Gastrocnemius medialis (tissue), 4 donors: ENCODE measurements at regions not wholly inside any gene's neighbourhood (a gene's known extent, or its start where the extent isn't known, plus 50 kb on each side); places are given as distances from the start of the nearest gene placed in this dataset.

ENCODE experiments used
- ATAC-seq, 2 donors: fragments of 150-250 bp; one replicate each; pipeline ENCODE4 v1.9.1; 2016
- DNase-seq, 2 donors: peaks; one replicate each; pipeline ENCODE4 v3.0.0-alpha.2; 2019
- H3K27ac ChIP-seq, 4 donors: fragments of 200-600 bp; sonication (generic); 1 replicate in 1 of 4; 2 replicates in 3 of 4; pipeline ENCODE4 v1.5.1; 2016 to 2018; ENCODE audit warnings: mild to moderate bottlenecking in 2 of 4, moderate library complexity in 1 of 4
- H3K27me3 ChIP-seq, 3 donors: fragments of 200-600 bp; sonication (generic) in 2 of 3; 1 replicate in 1 of 3; 2 replicates in 2 of 3; pipeline versions ENCODE4 v1.5.1 to v1.6.0; 2016 to 2019; ENCODE audit warnings: mild to moderate bottlenecking in 1 of 3, moderate library complexity in 1 of 3
- H3K36me3 ChIP-seq, 2 donors: fragments of 200-600 bp; sonication (generic) in 1 of 2; one replicate each; pipeline ENCODE4 v1.5.1; 2017 to 2018
- H3K4me1 ChIP-seq, 2 donors: fragments of 200-600 bp; sonication (generic) in 1 of 2; one replicate each; pipeline ENCODE4 v1.5.1; 2016 to 2017; ENCODE audit warnings: mild to moderate bottlenecking in 2 of 2
- H3K4me3 ChIP-seq, 4 donors: fragments of 200-600 bp; sonication (generic) in 3 of 4; 1 replicate in 1 of 4; 2 replicates in 3 of 4; pipeline ENCODE4 v1.5.1; 2016 to 2019; ENCODE audit warnings: mild to moderate bottlenecking in 2 of 4
- H3K9me3 ChIP-seq, 3 donors: fragments of 200-600 bp; sonication (generic) in 2 of 3; 1 replicate in 1 of 3; 2 replicates in 2 of 3; pipeline ENCODE4 v1.5.1; 2016 to 2019
- POLR2A ChIP-seq, 2 donors: fragments of 450-650 bp; IDR thresholded peaks; one replicate each; pipeline ENCODE4 v1.6.1; 2017; ENCODE audit warnings: antibody characterized with exemption in 2 of 2, mild to moderate bottlenecking in 2 of 2, moderate library complexity in 2 of 2
- in situ Hi-C, 4 donors: fragments of 200-750 bp; cut with MboI; loops; one replicate each; pipeline versions ENCODE4 v1.15.0 to v1.8.0; 2017; ENCODE audit warnings: low sequenced_read_pairs in 4 of 4
- intact Hi-C: fragments of 100-400 bp; cut with DNase I; formaldehyde crosslinking; loops from one replicate; pipeline ENCODE4 v1.15.1; 2023; ENCODE audit warnings: low total_unique reads
- TF ChIP-seq, protein P1 (sequence below), 5 experiments: fragments of 450-650 bp in 3 of 5; fragments of 200-600 bp in 2 of 5; sonication (generic) in 2 of 5; IDR thresholded peaks in 4 of 5; conservative IDR thresholded peaks in 1 of 5; 1 replicate in 4 of 5; 2 replicates in 1 of 5; pipeline ENCODE4 v1.5.1; 2016 to 2019; ENCODE audit warnings: antibody characterized with exemption in 5 of 5, mild to moderate bottlenecking in 3 of 5, moderate library complexity in 3 of 5

- Histone ChIP-seq H3K9me3 (no peaks in the 10 kb centered on the region), H3K27ac (peak overlapping the region in 3 of 4 donors; percentile 65 to 78 (median 76)), H3K4me3 (no peak overlapping the region), H3K27me3 (no peaks in the 10 kb centered on the region), H3K36me3 (no peaks in the 10 kb centered on the region), H3K4me1 (peaks cover 29 to 34% of the 10 kb centered on the region in 2 donors)
- in situ Hi-C loops, result no loop called here
- intact Hi-C loops, result loop anchor here (2.0 to 5.0 kb wide), 2 partner anchors 47 to 54 kb away; no protein-coding TSS in a partner anchor
- no peak for DNase-seq
- no peak for TF ChIP-seq POLR2A (IDR thresholded peaks at IDR 0.05)
- TF ChIP-seq, protein P1, sequence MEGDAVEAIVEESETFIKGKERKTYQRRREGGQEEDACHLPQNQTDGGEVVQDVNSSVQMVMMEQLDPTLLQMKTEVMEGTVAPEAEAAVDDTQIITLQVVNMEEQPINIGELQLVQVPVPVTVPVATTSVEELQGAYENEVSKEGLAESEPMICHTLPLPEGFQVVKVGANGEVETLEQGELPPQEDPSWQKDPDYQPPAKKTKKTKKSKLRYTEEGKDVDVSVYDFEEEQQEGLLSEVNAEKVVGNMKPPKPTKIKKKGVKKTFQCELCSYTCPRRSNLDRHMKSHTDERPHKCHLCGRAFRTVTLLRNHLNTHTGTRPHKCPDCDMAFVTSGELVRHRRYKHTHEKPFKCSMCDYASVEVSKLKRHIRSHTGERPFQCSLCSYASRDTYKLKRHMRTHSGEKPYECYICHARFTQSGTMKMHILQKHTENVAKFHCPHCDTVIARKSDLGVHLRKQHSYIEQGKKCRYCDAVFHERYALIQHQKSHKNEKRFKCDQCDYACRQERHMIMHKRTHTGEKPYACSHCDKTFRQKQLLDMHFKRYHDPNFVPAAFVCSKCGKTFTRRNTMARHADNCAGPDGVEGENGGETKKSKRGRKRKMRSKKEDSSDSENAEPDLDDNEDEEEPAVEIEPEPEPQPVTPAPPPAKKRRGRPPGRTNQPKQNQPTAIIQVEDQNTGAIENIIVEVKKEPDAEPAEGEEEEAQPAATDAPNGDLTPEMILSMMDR (IDR thresholded peaks at IDR 0.05 in 4 of 5, conservative IDR thresholded peaks at IDR 0.05 in 1 of 5), result no peak
- no peak for ATAC-seq
Measured at GRCh38 chr7:113825832-113826231, 93.0 kb downstream of the PPP1R3A start.

- Histone ChIP-seq H3K4me1 (peaks cover 27 to 29% of the 10 kb centered on the region in 2 donors), H3K27me3 (no peaks in the 10 kb centered on the region), H3K36me3 (no peaks in the 10 kb centered on the region), H3K27ac (peak overlapping the region; percentile 65 to 78 (median 74)), H3K9me3 (no peaks in the 10 kb centered on the region), H3K4me3 (peak overlapping the region in 2 of 4 donors; percentile 9 to 13)
- ATAC-seq (peak; percentile 96 to 99), DNase-seq (peak; percentile 3 to 46)
- intact Hi-C loops, result loop anchor here (2.0 kb wide), 1 partner anchor 49 kb away; no protein-coding TSS in a partner anchor
- TF ChIP-seq POLR2A (IDR thresholded peaks at IDR 0.05), result no peak
- in situ Hi-C loops, result no loop called here
Measured at GRCh38 chr7:113824117-113824823, 94.5 kb downstream of the PPP1R3A start.

DNA sequence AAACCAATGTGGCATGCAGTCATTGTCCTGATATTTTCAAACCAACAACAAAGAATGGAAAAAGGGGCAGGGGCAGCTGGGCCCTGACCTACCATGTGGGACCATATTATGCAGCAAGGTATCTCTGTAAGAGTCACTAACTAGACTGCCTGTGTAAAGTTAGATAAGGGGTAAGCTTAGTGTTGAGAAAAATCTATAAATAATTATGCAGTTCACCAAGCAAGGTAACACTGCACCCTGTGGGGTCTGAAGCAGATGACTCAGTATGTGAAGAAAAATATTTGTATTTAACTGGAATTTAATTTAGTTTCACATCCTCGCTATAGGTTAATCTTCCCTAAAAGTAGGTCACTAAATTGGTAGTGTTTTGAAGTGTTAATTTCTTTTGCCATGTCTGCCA is 99.3 kb downstream of the PPP1R3A start:
- no peaks in the 10 kb centered on the region for H3K36me3 ChIP-seq
- intact Hi-C loops, result no loop called here
- no peak for TF ChIP-seq POLR2A (IDR thresholded peaks at IDR 0.05)
- TF ChIP-seq, protein P1 (IDR thresholded peaks at IDR 0.05 in 4 of 5, conservative IDR thresholded peaks at IDR 0.05 in 1 of 5), result no peak
- H3K27me3 ChIP-seq, result no peaks in the 10 kb centered on the region
- DNase-seq, result no peak
- H3K4me3 ChIP-seq, result no peak overlapping the region
- in situ Hi-C loops, result no loop called here
- H3K27ac ChIP-seq, result no peak overlapping the region
- no peaks in the 10 kb centered on the region for H3K9me3 ChIP-seq
- ATAC-seq, result no peak
- H3K4me1 ChIP-seq, result peaks cover 8 to 10% of the 10 kb centered on the region in 2 donors

DNA sequence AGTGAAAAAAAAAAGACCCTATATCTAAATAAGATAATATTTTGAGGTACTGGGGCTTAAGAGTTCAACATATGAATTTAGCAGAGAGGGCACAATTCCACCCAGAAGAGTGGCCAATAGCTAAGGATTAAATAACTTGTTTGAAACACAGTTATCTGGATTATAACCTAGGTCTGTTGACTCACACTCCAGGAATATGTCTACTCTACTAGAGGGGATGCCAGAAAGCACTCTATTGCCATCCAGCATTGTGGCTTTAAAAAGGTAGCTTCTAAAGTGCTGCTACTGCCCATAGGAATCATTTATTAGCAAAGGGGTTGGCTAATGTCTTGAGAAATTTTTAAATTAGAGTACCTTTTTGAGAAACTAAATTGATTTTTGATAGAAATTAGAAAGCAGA is 102.2 kb downstream of the PPP1R3A start:
- Histone ChIP-seq H3K9me3 (no peaks in the 10 kb centered on the region), H3K27me3 (no peaks in the 10 kb centered on the region), H3K36me3 (no peaks in the 10 kb centered on the region), H3K27ac (no peak overlapping the region), H3K4me1 (no peaks in the 10 kb centered on the region), H3K4me3 (no peak overlapping the region)
- ATAC-seq (no peak), DNase-seq (no peak)
- in situ Hi-C loops (no loop called here), intact Hi-C loops (no loop called here)
- TF ChIP-seq, protein P1 (IDR thresholded peaks at IDR 0.05 in 4 of 5, conservative IDR thresholded peaks at IDR 0.05 in 1 of 5), result no peak
- no peak for TF ChIP-seq POLR2A (IDR thresholded peaks at IDR 0.05)

- DNase-seq (no peak), ATAC-seq (no peak)
- Histone ChIP-seq H3K27me3 (no peaks in the 10 kb centered on the region), H3K36me3 (no peaks in the 10 kb centered on the region), H3K27ac (no peak overlapping the region), H3K4me1 (no peaks in the 10 kb centered on the region), H3K4me3 (no peak overlapping the region), H3K9me3 (no peaks in the 10 kb centered on the region)
- in situ Hi-C loops, result no loop called here
- TF ChIP-seq, protein P1 (IDR thresholded peaks at IDR 0.05 in 4 of 5, conservative IDR thresholded peaks at IDR 0.05 in 1 of 5), result no peak
- TF ChIP-seq POLR2A (IDR thresholded peaks at IDR 0.05), result no peak
- intact Hi-C loops, result no loop called here
Measured at GRCh38 chr7:113813471-113813870, 105.3 kb downstream of the PPP1R3A start.
